SJSA1 (cell line): ENCODE measurements at regions not wholly inside any gene's neighbourhood (a gene's known extent, or its start where the extent isn't known, plus 50 kb on each side); places are given as distances from the start of the nearest gene placed in this dataset.
"Not testable (repeated sequence)": the region's sequence is repeated elsewhere in the genome, so short reads cannot be mapped to it uniquely, and the experiment has no call there.

Experiments used
- DNase-seq, 2 experiments: peaks; one replicate each; pipeline ENCODE4 v3.0.0-alpha.2; 2015 to 2020; ENCODE audit warnings: low spot score in 2 of 2, low read depth in 1 of 2
- H3K27ac ChIP-seq: fragments of 250-450 bp; sonication (Bioruptor Pico); 2 replicates; pipeline ENCODE4 v1.5.1; 2020; ENCODE audit warnings: mild to moderate bottlenecking, moderate library complexity
- H3K27me3 ChIP-seq: fragments of 250-450 bp; sonication (Bioruptor Pico); replicated peaks from 2 replicates; pipeline ENCODE4 v1.5.1; 2020; ENCODE audit warnings: mild to moderate bottlenecking, moderate library complexity
- H3K36me3 ChIP-seq: fragments of 250-450 bp; sonication (Bioruptor Pico); 2 replicates; pipeline ENCODE4 v1.5.1; 2020; ENCODE audit warnings: mild to moderate bottlenecking
- H3K4me1 ChIP-seq: fragments of 250-450 bp; sonication (Bioruptor Pico); replicated peaks from 2 replicates; pipeline ENCODE4 v1.6.1; 2021; ENCODE audit warnings: mild to moderate bottlenecking
- H3K4me3 ChIP-seq: fragments of 250-450 bp; sonication (Bioruptor Pico); 2 replicates; pipeline ENCODE4 v1.5.1; 2020; ENCODE audit warnings: mild to moderate bottlenecking
- H3K9me3 ChIP-seq: fragments of 250-450 bp; sonication (Bioruptor Pico); replicated peaks from 2 replicates; pipeline ENCODE4 v1.5.1; 2020; ENCODE audit warnings: mild to moderate bottlenecking

DNA sequence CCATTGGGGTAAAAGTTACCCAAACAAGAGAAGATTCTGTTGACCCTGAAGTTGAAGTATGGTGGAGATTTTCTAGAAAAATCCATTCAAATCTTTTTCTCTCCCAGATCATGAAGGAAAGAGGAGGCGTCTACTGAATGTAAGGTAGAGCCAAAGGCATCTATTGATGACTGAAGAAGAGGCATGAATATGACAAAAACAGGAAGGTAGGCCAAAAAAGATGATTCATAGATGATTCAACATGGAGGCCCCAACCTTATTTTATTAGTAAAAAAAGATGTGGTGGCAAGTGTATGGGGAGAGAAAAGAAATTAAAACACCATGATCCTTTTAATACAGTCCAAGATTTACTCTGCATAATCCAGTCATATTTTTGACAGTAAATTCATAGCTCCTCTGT is 49.9 kb upstream of the PAX8 start:
- peaks cover 22% of the 10 kb centered on the region for H3K4me1 ChIP-seq
- H3K9me3 ChIP-seq, H3K4me3 ChIP-seq, DNase-seq, H3K27ac ChIP-seq, H3K36me3 ChIP-seq, H3K27me3 ChIP-seq: not testable (repeated sequence)
